KBM-7 (cell line): ENCODE measurements at regions not wholly inside any gene's neighbourhood (a gene's known extent, or its start where the extent isn't known, plus 50 kb on each side); places are given as distances from the start of the nearest gene placed in this dataset.

Source experiments
- DNase-seq: peaks from one replicate; pipeline ENCODE4 v3.0.0-alpha.2; 2015
- in situ Hi-C: fragments of 300-500 bp; cut with MboI; formaldehyde crosslinking; loops from 2 replicates; pipeline ENCODE4 v1.14.3; 2020; ENCODE audit warnings: low sequenced_read_pairs, low pct_unique_long_range_greater_than_20kb, mixed read lengths

GRCh38 chr10:44051584-44052385, 333.1 kb downstream of the CXCL12 start:
- in situ Hi-C loops, result no loop called here
- DNase-seq, result no peak

GRCh38 chr10:44051091-44051490, 333.8 kb downstream of the CXCL12 start:
- no peak for DNase-seq
- in situ Hi-C loops, result no loop called here

- no peak for DNase-seq
- in situ Hi-C loops, result no loop called here
These were observed 335.4 kb downstream of the CXCL12 start for GRCh38 chr10:44049301-44050015.

GRCh38 chr10:44047361-44047760, 337.5 kb downstream of the CXCL12 start:
- DNase-seq, result no peak
- in situ Hi-C loops, result no loop called here

- DNase-seq, result no peak
- in situ Hi-C loops, result no loop called here
These were observed 338.3 kb downstream of the CXCL12 start for GRCh38 chr10:44046605-44047004.

- in situ Hi-C loops, result no loop called here
- no peak for DNase-seq
These were observed 339.9 kb downstream of the CXCL12 start for GRCh38 chr10:44045020-44045419.

GRCh38 chr10:44044549-44044948, 340.3 kb downstream of the CXCL12 start:
- in situ Hi-C loops, result no loop called here
- no peak for DNase-seq

GRCh38 chr10:44043646-44044375, 341.1 kb downstream of the CXCL12 start:
- DNase-seq, result no peak
- in situ Hi-C loops, result no loop called here

GRCh38 chr10:44042926-44043602, 341.8 kb downstream of the CXCL12 start:
- in situ Hi-C loops, result no loop called here
- DNase-seq, result no peak

- no peak for DNase-seq
- in situ Hi-C loops, result no loop called here
These were observed 342.7 kb downstream of the CXCL12 start for GRCh38 chr10:44042075-44042770.

- in situ Hi-C loops, result no loop called here
- DNase-seq, result no peak
These were observed 345.3 kb downstream of the CXCL12 start for GRCh38 chr10:44039599-44039998.

- in situ Hi-C loops, result no loop called here
- no peak for DNase-seq
These were observed 348.5 kb downstream of the CXCL12 start for GRCh38 chr10:44036425-44036824.

- DNase-seq, result no peak
- in situ Hi-C loops, result no loop called here
These were observed 349.3 kb downstream of the CXCL12 start for GRCh38 chr10:44035474-44036197.

- in situ Hi-C loops, result no loop called here
These were observed 350.0 kb downstream of the CXCL12 start for GRCh38 chr10:44034946-44035345.

GRCh38 chr10:44033008-44033407, 351.9 kb downstream of the CXCL12 start:
- in situ Hi-C loops, result no loop called here
- no peak for DNase-seq

More at GRCh38 chr10:44034946-44035345, 350.0 kb downstream of the CXCL12 start:
- no peak for DNase-seq

GRCh38 chr10:44032216-44032615, 352.7 kb downstream of the CXCL12 start:
- in situ Hi-C loops, result no loop called here
- DNase-seq, result no peak

GRCh38 chr10:44030738-44031137, 354.2 kb downstream of the CXCL12 start:
- in situ Hi-C loops, result no loop called here

GRCh38 chr10:44030132-44030531, 354.8 kb downstream of the CXCL12 start:
- DNase-seq, result peak; percentile 1
- in situ Hi-C loops, result no loop called here

More at GRCh38 chr10:44030738-44031137, 354.2 kb downstream of the CXCL12 start:
- no peak for DNase-seq
